IMR-90 (cell line): ENCODE measurements at regions not wholly inside any gene's neighbourhood (a gene's known extent, or its start where the extent isn't known, plus 50 kb on each side); places are given as distances from the start of the nearest gene placed in this dataset.

ENCODE experiments used
- BHLHE40 ChIP-seq: fragments of 150-350 bp; IDR thresholded peaks from 2 replicates; pipeline ENCODE4 v1.6.1; 2016; ENCODE audit warnings: mild to moderate bottlenecking, low read depth, low read length
- MXI1 ChIP-seq: IDR thresholded peaks from 2 replicates; pipeline ENCODE4 v1.6.1; 2012; ENCODE audit warnings: low read depth, mild to moderate bottlenecking, low read length, moderate library complexity, borderline replicate concordance
- POLR2A ChIP-seq: IDR thresholded peaks from 2 replicates; pipeline ENCODE4 v1.6.1; 2012; ENCODE audit warnings: mild to moderate bottlenecking, low read depth, low read length
- RCOR1 ChIP-seq: IDR thresholded peaks from 2 replicates; pipeline ENCODE4 v1.6.1; 2012; ENCODE audit warnings: mild to moderate bottlenecking, low read length, improper control_type of control experiment; ENCODE audit not compliant: insufficient replicate concordance
- RFX5 ChIP-seq: IDR thresholded peaks from 2 replicates; pipeline ENCODE4 v1.8.0; 2012; ENCODE audit warnings: low read depth, mild to moderate bottlenecking, low read length, moderate library complexity
- SMC3 ChIP-seq: fragments of 150-350 bp; IDR thresholded peaks from 2 replicates; pipeline ENCODE4 v1.6.1; 2016; ENCODE audit warnings: low read depth, mild to moderate bottlenecking, antibody characterized with exemption, low read length, moderate library complexity
- TF ChIP-seq, protein P1 (sequence below): fragments of 150-350 bp; IDR thresholded peaks from 2 replicates; pipeline ENCODE4 v1.6.1; 2016; ENCODE audit warnings: low read depth, mild to moderate bottlenecking, low read length, moderate library complexity, borderline replicate concordance
- TF ChIP-seq, protein P2 (sequence below): conservative IDR thresholded peaks from 2 replicates; pipeline ENCODE4 v1.5.1; 2012; ENCODE audit warnings: mild to moderate bottlenecking, low read depth, low read length, improper control_type of control experiment
- TF ChIP-seq, protein P3 (sequence below): fragments of 150-350 bp; IDR thresholded peaks from 2 replicates; pipeline ENCODE4 v1.6.1; 2017; ENCODE audit warnings: mild to moderate bottlenecking, antibody characterized with exemption, low read length, low read depth

DNA sequence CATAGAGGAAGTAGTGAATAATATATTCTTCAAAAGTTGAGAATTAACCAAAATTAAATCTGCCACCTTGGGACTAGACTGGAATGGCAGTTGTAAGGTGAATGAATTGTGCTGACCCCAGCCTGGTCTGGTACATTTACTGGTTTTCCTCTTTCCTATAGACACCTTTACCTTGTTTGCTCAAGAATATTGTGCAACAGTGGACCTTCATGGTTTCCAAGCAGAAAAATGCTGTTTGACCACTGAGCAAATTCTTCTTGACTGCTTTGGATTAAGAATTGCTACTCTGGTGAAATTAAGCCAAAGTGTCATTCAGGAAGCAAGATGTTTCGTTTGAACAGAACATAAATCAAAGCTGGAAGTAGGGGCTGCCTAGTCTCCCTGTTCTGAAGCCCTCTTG, 156.6 kb upstream of the TAB2 start:
- TF ChIP-seq, protein P1, sequence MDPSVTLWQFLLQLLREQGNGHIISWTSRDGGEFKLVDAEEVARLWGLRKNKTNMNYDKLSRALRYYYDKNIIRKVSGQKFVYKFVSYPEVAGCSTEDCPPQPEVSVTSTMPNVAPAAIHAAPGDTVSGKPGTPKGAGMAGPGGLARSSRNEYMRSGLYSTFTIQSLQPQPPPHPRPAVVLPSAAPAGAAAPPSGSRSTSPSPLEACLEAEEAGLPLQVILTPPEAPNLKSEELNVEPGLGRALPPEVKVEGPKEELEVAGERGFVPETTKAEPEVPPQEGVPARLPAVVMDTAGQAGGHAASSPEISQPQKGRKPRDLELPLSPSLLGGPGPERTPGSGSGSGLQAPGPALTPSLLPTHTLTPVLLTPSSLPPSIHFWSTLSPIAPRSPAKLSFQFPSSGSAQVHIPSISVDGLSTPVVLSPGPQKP = no peak
- TF ChIP-seq, protein P2, sequence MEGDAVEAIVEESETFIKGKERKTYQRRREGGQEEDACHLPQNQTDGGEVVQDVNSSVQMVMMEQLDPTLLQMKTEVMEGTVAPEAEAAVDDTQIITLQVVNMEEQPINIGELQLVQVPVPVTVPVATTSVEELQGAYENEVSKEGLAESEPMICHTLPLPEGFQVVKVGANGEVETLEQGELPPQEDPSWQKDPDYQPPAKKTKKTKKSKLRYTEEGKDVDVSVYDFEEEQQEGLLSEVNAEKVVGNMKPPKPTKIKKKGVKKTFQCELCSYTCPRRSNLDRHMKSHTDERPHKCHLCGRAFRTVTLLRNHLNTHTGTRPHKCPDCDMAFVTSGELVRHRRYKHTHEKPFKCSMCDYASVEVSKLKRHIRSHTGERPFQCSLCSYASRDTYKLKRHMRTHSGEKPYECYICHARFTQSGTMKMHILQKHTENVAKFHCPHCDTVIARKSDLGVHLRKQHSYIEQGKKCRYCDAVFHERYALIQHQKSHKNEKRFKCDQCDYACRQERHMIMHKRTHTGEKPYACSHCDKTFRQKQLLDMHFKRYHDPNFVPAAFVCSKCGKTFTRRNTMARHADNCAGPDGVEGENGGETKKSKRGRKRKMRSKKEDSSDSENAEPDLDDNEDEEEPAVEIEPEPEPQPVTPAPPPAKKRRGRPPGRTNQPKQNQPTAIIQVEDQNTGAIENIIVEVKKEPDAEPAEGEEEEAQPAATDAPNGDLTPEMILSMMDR = no peak
- TF ChIP-seq MXI1 (no peak), POLR2A (no peak), BHLHE40 (no peak), SMC3 (no peak), RFX5 (no peak), RCOR1 (no peak)
- TF ChIP-seq, protein P3, sequence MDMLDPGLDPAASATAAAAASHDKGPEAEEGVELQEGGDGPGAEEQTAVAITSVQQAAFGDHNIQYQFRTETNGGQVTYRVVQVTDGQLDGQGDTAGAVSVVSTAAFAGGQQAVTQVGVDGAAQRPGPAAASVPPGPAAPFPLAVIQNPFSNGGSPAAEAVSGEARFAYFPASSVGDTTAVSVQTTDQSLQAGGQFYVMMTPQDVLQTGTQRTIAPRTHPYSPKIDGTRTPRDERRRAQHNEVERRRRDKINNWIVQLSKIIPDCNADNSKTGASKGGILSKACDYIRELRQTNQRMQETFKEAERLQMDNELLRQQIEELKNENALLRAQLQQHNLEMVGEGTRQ = no peak
